Mucosa of gallbladder (tissue), 1 donor: ENCODE measurements at regions not wholly inside any gene's neighbourhood (a gene's known extent, or its start where the extent isn't known, plus 50 kb on each side); places are given as distances from the start of the nearest gene placed in this dataset.

Experiments
- DNase-seq: peaks from one replicate; pipeline ENCODE4 v3.0.0-alpha.2; 2020; ENCODE audit warnings: low spot score
- donor health status: DM: no; HTN: no; CAD: no.

DNA sequence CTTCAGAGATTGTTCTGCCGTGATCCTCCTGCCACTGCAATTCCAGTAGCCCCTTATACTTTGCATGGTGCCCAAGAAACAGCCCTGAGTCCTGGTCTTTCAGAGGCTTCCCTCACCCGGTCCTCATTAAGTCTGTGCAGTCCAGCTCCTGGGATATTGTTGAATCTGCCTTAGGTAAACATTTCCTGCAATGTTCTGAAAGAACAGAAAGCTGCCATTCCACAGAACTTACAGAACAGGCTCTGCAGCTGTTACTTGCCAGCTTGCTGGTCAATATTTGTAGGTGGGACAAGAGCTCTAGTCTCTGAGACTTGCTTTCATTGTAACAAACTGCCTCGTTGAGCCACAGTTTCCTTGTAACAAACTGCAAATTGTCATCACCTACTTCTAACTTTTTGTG is 115.0 kb upstream of the KIF5B start:
- DNase-seq: peak; percentile 88

DNA sequence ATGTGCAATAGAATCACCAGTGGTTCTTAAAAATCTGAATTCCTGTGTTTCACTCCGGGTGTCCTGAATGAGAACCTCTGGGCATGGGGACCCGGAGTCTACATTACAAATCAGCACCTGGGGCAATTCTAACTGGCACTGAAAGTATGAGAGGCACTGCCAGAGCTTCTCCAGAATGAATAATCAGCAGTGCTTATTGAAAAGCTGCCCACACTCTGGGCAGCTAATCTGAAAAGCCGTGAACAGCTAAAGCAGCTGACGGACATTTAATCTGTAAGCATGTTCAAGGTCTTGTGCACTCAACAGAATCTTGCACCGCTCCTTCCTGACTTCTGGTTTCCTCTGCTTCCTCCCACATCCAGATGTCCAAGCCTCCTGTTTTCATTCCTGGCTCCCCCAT is 113.3 kb upstream of the KIF5B start:
- DNase-seq: no peak

- DNase-seq: no peak
These were observed 111.2 kb upstream of the KIF5B start for GRCh38 chr10:32167450-32167849.

DNA sequence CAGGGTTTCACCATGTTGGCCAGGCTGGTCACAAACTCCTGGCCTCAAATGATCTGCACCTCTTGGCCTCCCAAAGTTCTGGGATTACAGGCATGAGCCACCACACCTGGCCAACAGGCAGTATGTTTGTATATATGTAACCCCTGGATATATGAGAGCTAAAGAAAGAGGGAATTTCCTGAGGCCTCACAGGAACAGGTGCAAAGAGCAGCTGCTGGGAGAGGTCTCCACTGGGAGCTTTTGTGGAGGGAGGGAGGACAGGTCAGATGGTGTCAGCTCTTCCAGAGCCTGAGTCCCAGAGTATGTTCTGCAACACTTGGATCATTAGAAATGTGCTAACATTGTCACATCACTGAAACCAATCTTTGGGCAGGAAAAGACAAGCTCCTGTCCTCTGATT is 110.1 kb upstream of the KIF5B start:
- DNase-seq: no peak

GRCh38 chr10:32163762-32164148 is 107.5 kb upstream of the KIF5B start:
- no peak for DNase-seq

GRCh38 chr10:32163071-32163761 is 107.0 kb upstream of the KIF5B start:
- DNase-seq: no peak

DNA sequence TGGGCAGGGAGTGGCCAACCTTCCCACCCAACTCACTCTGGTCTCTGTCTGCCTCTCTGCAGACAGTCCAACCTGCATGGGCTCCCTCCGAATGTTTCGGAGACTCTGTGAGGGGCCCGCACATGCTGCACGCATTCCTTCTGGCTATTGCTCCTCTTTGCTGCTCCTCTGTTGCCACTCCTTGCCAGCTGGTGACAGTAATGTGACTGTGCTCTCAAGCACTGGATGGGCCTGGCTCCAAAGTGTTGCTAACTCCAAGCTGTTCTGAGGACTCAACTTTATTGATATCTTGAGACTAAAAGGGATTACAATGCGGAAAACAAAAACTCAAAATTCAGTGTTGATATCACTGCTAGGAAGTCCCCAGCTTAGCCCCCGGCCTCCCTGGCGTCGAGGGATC is 105.4 kb upstream of the KIF5B start:
- no peak for DNase-seq

- DNase-seq: no peak
These were observed 104.6 kb upstream of the KIF5B start for GRCh38 chr10:32160864-32161263.

- no peak for DNase-seq
These were observed 103.0 kb upstream of the KIF5B start for GRCh38 chr10:32159264-32159663.

DNA sequence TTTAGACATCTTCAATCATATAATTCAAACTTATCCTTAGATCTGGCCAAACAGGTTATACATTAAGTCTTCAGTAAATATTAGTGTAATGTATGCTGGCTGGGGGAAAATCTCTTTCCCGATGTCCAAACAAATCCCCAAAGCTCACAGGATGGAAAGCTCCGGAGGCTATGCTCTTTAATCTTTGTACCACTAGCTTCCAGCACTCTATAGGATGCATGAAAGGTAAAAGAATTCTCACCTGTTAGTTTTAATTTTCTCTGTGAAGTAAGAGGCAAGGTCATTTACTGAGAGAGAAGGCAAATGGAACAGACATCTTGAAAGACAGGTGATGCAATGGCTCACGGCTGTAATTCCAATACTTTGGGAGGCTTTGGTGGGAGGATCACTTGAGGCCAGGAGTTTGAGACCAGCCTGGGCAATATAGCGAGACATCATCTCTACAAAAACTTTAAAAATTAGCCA is 99.8 kb upstream of the KIF5B start:
- DNase-seq: no peak

- DNase-seq: no peak
These were observed 98.9 kb upstream of the KIF5B start for GRCh38 chr10:32155075-32155516.

DNA sequence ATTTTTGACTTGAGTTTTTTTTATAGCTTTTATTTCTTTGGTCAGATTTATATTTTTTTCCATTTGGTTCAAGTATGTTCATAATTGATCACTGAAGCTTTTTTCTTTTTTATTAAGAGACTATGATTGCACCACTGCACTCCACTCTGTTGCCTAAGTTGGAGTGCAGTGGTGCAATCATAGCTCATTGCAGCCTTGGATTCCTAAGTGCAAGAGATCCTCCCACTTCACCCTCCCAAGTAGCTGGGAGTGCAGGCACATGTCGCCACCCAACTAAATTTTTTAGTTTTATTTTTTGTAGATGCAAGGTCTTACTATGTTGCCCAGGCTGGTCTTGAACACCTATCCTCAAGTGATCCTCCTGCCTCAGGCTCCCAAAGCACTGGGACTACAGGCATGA is 97.7 kb upstream of the KIF5B start:
- DNase-seq: no peak

DNA sequence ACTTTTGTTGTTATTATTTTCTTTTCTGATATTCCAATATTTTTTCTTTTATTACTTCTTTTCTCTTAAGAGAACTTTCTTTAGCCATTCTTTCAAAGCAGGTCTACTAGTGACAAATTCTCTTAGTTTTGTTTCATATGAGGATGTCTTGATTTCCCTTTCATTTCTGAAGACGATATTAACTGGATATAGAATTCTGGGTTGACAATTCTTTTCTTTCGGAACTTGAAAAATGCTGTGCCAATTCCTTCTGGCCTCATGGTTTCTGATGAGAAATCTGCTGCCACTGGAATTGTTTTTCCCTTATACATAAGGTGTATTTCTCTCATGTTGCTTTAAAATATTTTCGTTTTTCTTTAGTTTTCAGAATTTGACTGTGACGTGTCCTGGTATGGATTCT is 97.0 kb upstream of the KIF5B start:
- DNase-seq: no peak

GRCh38 chr10:32151871-32152270 is 95.6 kb upstream of the KIF5B start:
- DNase-seq: no peak

- no peak for DNase-seq
These were observed 94.4 kb upstream of the KIF5B start for GRCh38 chr10:32150532-32151101.

DNA sequence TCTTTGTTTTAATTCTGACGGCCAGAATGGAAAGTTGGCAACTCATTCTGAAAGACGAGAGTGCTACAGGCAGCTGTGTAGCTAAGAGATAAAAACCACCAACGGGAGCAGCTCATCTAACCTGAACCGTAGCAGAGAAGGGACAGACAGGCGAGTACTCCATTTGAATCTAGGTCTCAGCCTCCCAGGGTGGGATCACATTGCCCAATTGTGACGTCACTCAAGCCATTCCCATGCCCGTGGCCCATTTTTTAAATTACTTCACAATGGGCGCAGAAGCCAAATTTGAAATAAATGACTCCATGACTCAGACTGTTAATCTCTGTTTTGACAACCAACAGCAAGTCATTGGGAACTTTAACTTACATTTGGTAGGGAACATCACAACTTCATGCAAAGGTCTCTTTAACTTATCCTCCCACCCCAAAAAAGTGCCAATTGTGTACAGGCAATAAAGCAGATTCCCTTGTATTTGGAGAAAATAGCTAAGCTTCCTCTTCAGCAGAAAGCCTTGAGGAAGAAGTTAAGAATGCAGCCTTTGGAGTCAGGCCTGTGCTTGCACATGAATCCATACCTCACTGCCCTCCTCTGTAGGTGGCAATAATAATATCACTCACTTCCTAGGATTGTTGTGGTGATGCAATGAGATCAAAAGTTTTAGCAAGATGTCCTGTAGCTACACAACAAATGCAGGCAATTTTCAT is 93.2 kb upstream of the KIF5B start:
- DNase-seq: peak; percentile 50

- no peak for DNase-seq
These were observed 92.6 kb upstream of the KIF5B start for GRCh38 chr10:32148864-32149251.

DNA sequence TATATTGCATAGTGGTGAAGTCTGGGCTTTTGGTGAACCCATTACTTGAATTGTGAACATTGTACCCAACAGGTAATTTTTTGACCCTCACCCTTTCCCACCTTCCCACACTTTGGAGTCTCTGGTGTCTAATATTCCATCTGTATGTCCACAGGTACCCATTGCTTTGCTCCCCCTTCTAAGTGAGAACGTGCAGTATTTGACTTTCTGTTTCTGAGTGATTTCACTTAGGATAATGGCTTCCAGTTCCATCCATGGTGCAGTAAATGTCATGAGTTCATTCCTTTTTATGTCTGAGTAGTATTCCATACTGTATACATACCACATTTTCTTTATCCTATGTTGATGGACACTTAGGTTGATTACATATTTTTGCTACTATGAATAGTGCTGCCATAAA is 91.5 kb upstream of the KIF5B start:
- no peak for DNase-seq

DNA sequence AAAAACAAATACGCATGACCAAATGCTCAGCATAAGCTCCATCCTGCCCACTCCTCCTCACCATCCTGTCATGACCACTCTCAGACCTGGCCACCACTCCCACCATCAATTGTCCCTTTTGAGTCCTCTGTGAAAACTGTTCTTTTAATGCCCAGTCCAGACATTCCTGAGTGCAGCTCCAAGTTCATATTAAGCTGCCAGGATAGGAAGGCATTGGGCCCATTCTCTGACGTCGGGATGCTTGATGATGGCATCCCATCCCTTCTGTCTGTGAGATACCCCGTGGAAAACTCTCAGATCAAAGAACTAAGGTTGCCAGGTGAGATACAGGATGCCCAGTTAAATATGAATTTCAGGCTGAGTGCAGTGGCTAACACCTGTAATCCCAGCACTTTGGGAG is 89.9 kb upstream of the KIF5B start:
- no peak for DNase-seq

DNA sequence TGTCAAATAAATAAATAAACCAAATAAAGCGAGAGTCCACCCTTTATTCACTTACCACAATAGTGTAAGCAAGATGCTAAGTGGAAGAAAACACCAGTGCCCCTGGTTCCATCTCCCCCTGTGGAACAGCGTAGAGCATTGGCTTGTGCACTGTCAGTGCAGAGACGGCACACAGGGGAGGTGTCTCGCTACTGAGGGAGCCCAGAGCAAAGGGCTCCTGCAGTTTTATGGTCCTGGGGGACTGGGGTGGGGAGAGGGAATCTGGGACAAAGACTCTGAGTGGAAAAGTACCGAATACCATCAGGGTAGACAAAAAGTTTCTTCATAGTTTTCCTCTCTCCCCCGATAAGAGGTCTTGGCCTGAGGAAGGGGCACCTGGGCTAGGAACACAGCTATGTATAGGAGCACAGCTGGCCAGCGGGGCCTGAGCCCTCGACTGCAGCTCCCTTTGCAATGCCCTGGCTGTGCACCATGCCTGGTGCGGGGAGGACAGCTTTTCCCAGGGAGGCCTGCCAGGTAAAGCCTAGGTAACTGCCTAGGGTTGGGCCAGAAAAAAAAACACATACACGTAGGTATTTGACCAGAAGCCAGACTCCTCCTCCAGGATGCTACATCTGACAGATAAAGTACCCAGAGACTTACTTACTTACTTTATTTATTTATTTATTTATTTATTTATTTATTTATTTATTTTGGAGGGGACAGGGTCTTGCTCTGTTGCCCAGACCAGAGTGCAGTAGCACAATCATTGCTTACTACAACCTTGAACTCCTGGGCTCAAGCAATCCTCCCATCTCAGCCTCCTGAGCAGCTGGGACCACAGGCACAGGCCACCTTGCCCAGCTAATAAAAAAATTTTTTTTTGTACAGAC is 88.8 kb upstream of the KIF5B start:
- DNase-seq: peak; percentile 57

GRCh38 chr10:32143302-32143847 is 87.2 kb upstream of the KIF5B start:
- DNase-seq: no peak

DNA sequence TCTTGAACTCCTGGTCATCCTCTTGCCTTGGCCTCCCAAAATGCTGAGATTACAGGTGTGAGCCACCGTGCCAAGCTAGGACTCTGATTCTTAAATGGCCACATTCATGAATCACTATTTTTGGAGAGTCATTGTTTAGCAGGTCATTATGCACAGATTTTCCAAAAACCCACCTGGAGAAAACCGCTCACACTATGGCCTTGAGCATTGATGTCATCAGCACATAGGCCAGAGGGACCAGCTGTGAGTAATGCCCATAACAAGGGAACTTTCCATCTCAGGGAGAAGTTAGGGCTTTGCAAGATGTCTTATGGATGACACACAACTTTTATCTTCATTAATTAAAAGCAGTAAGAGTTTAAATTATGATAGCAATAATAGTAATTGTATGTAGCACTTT is 86.4 kb upstream of the KIF5B start:
- no peak for DNase-seq
